ENCODE measurements at regions not wholly inside any gene's neighbourhood (a gene's known extent, or its start where the extent isn't known, plus 50 kb on each side); places are given as distances from the start of the nearest gene placed in this dataset.

- no peak for TF ChIP-seq CTCF (conservative IDR thresholded peaks at IDR 0.05)
- no peak for TF ChIP-seq ZFX (IDR thresholded peaks at IDR 0.05)
These were observed 141.1 kb upstream of the SGK1 start for GRCh38 chr6:134458857-134459657.
